ENCODE measurements at regions not wholly inside any gene's neighbourhood (a gene's known extent, or its start where the extent isn't known, plus 50 kb on each side); places are given as distances from the start of the nearest gene placed in this dataset.

GRCh38 chr1:208923456-208923855 is 660.1 kb upstream of the CAMK1G start:
- no peak for DNase-seq

- no peak for DNase-seq
Measured at GRCh38 chr1:208923946-208924720, 659.4 kb upstream of the CAMK1G start.

GRCh38 chr1:208924928-208925327 is 658.6 kb upstream of the CAMK1G start:
- DNase-seq = no peak

- peak in 1 of 3 donors; percentile 1 for DNase-seq
Measured at GRCh38 chr1:208928349-208929010, 655.0 kb upstream of the CAMK1G start.

DNA sequence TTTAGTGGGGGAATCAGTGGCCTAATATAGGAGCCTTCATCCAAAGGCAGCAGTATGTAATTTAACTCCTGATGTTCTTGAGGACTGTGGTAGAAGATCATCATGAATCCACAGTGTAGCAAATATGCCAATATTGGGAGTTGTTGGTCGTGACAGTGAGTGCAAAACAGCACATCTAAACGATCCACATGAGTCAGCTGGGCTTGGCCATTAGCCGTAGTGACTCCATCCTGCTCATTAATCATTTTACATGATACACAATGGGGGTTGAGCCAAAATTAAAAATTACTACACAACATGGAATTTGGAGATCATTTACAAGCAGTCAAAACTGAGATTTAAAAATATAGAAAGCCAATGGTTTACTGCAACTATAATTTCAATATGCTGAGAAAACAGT is 653.9 kb upstream of the CAMK1G start:
- DNase-seq = no peak

GRCh38 chr1:208931936-208932335 is 651.6 kb upstream of the CAMK1G start:
- DNase-seq = peak in 1 of 3 donors; percentile 12

DNA sequence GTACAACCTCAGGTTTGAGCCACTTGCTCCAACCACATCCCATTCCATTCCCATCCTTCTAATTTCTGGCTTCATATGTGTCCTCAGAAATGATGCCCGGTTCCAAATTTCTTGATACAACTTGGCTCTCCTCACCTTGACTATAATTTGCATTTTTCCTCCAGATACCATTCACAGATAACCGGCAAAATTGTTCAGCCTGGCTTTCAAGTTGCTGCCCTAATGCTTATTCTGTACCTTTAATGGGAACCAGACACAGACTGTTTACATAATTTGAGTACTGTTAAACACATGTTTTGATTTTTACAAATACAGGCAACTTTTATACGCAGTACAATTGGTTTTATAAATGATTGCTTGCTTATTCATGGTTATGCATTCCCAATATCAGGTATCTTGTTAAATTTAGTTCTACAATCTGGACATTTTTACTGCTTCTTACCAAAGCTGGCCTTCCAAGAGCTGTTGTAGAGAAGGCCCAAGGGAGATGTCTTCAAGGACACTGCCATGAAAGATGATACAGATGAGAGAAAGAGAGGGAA is 649.5 kb upstream of the CAMK1G start:
- no peak for DNase-seq

DNA sequence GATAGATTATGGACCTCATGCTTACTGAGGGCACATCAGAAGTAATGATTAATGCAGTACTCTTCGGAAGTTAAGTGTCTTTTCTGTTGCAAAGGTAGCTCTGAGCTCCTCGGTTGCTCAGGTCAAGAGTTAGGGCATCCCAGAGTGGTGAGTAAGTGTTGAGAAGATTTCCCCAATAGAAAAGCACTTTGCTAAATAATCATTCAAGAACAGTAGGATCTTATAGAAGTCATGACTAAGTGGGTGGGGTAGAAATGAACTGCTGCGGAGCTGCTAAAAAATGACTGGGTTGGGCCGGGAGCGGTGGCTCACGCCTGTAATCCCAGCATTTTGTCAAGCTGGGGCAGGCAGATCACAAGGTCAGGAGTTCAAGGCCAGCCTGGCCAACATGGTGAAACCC is 648.6 kb upstream of the CAMK1G start:
- no peak for DNase-seq

- DNase-seq = no peak
Measured at GRCh38 chr1:208935517-208936187, 647.9 kb upstream of the CAMK1G start.

GRCh38 chr1:208939537-208940085 is 643.9 kb upstream of the CAMK1G start:
- DNase-seq = no peak

- DNase-seq = no peak
Measured at GRCh38 chr1:208942394-208943130, 641.0 kb upstream of the CAMK1G start.

DNA sequence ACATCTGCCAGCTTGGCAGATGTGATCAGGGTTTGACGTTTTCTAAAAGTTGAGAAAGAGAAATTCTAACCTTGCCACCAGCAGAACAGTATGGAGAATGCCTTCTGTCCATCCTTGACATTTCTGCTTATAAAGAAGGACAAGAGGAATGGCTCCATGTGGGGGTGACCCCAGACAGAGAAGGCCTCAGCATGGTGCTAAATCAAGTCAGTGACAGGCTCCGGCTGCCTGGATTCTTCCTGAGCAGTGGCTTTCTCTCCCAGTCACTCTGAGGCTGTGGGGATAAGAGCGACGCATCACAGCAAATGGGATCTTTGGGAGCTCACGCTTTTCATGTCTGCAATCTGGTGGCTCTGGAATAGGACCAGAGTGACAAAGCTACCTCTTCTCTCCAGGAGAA is 640.2 kb upstream of the CAMK1G start:
- no peak for DNase-seq

DNA sequence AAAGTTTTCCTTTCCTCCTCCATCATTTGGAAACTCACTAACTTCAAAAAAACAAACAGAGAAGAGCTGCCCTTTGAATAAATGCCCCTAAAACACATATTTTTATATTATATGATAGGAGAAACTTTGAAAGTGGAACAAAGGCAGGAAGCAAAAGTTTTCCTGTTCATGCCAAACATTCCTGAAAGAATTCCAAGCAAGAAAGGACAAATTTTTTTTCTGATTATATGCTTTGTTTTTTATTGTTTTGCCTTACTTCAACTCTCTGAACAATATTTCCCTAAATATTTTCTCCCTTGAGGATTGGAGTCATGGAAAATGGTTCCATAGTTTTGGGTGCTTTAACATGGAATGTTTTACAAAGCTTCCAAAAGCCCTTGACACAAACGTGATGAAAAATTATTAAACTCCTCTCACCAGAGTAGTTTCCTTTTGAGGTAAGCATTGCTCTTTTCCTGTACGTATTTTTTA is 638.5 kb upstream of the CAMK1G start:
- no peak for DNase-seq

DNA sequence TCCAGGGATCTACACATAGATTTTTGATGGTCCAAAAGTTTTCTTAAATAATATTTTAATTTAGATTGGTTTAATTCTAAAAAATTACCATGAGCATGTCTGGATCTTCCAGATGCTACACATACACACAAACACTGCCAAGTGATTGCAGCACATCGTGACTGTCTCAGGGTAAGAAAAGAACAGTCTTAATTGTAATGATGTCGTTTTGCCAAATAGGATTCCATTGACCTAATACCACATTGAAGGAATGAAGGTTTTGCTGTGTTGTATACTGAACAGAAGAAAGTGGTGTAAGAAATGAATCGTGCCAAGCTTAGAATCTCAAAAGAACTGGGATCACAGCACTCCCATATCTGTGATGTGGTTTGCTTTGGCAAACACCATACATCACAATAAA is 633.3 kb upstream of the CAMK1G start:
- DNase-seq = no peak

- no peak for DNase-seq
Measured at GRCh38 chr1:208951026-208951525, 632.4 kb upstream of the CAMK1G start.

DNA sequence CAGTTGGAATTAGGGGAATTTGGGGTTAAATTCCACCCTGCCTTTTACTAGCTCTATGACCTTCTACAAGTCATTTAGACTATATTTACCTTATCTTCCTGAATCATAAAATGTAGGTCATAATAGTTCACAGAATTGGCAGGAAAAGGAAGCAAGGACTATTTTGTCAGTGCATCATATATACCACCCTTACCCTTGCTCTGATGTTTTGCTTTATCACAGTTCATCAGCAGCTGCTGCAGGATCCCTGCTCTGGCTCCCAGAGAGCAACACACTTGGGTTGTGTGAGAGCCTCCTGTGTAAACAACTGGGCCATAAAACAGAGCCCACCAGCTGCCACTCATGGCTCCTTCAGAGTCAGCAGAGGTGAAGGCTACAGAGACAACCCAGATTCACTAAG is 631.6 kb upstream of the CAMK1G start:
- DNase-seq = no peak

DNA sequence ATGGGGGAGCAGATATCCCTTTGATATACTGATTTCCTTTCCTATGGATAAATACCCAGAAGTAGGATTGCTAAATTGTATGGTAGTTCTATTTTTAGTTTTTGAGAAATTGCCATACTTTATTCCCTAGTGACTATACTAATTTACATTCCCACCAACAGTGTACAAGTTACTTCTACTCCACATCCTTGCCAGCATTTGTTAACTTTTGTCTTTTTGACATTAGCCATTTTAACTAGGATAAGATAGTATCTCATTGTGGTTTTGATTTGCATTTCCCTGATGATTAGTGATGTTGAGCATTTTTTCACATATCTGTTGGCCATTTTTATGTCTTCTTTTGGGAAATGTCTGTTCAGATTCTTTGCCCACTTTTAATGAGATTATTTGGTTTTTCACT is 620.6 kb upstream of the CAMK1G start:
- DNase-seq = no peak

GRCh38 chr1:208965351-208965750 is 618.2 kb upstream of the CAMK1G start:
- no peak for DNase-seq

GRCh38 chr1:208967334-208967733 is 616.2 kb upstream of the CAMK1G start:
- no peak for DNase-seq

- DNase-seq = no peak
Measured at GRCh38 chr1:208974717-208975116, 608.8 kb upstream of the CAMK1G start.

DNA sequence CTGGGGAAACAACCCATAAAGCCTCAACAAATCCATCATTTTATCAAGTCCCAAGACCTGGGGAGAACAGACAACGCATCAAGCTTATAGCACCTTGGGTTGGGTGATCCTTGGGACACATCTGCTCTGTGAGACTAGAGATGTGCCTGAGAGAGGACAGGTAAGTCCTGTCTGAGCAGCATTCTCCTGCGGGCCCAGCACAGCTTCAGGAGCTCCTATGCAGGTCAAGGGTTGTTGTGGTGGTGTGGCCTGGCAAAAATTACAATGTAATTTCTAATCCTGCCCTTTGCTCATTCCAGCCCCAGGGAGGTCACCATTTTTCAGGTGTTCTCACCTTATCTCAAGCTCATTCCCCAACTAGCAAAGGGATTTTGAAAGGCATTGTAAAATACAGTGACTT is 608.1 kb upstream of the CAMK1G start:
- no peak for DNase-seq

GRCh38 chr1:208977012-208977411 is 606.5 kb upstream of the CAMK1G start:
- no peak for DNase-seq
